PC-3 (cell line): ENCODE measurements at regions not wholly inside any gene's neighbourhood (a gene's known extent, or its start where the extent isn't known, plus 50 kb on each side); places are given as distances from the start of the nearest gene placed in this dataset.

Source experiments
- CTCF ChIP-seq: fragments of 300-600 bp; sonication (generic); conservative IDR thresholded peaks from 2 replicates; pipeline ENCODE4 v1.5.1; 2017; ENCODE audit warnings: antibody characterized with exemption, low read depth, mild to moderate bottlenecking, low read length
- EZH2 ChIP-seq: fragments of 300-600 bp; sonication (generic); IDR thresholded peaks from one replicate; pipeline ENCODE4 v1.6.1; 2017; ENCODE audit warnings: antibody characterized with exemption, mild to moderate bottlenecking, low read length; ENCODE audit not compliant: unreplicated experiment
- EZH2phosphoT487 ChIP-seq: fragments of 300-600 bp; sonication (generic); IDR thresholded peaks from 2 replicates; pipeline ENCODE4 v1.6.1; 2018; ENCODE audit warnings: mild to moderate bottlenecking, antibody characterized with exemption, low read length, borderline replicate concordance

- TF ChIP-seq CTCF, result no peak
- TF ChIP-seq EZH2, result no peak
- no peak for TF ChIP-seq EZH2phosphoT487
These were observed 192.7 kb upstream of the ATP2B1 start for GRCh38 chr12:89901319-89901718.
